GM06990 (cell line): ENCODE measurements at regions not wholly inside any gene's neighbourhood (a gene's known extent, or its start where the extent isn't known, plus 50 kb on each side); places are given as distances from the start of the nearest gene placed in this dataset.

ENCODE experiments used
- DNase-seq: peaks from one replicate; pipeline ENCODE4 v3.0.0-alpha.2; 2011; ENCODE audit not compliant: insufficient read length; ENCODE audit errors: extremely low read depth
- H3K27me3 ChIP-seq: replicated peaks from 2 replicates; pipeline ENCODE4 v1.6.0; 2011; ENCODE audit warnings: low read length; ENCODE audit not compliant: control insufficient read depth, insufficient read depth
- H3K36me3 ChIP-seq: 2 replicates; pipeline ENCODE4 v1.5.1; 2011; ENCODE audit warnings: low read length; ENCODE audit not compliant: control insufficient read depth, insufficient read depth
- H3K4me3 ChIP-seq: replicated peaks from 2 replicates; pipeline ENCODE4 v1.5.1; 2011; ENCODE audit warnings: low read depth, mild to moderate bottlenecking, control low read depth, low read length
- CTCF ChIP-seq: IDR thresholded peaks from 2 replicates; pipeline ENCODE4 v1.5.1; 2011; ENCODE audit warnings: low read length, control low read depth, mild to moderate bottlenecking, inconsistent platforms; ENCODE audit not compliant: insufficient read depth, poor library complexity, severe bottlenecking

GRCh38 chr12:93079976-93080375 lies 150.9 kb upstream of the EEA1 start:
- no peaks in the 10 kb centered on the region for H3K36me3 ChIP-seq
- no peak for DNase-seq
- no peak overlapping the region for H3K4me3 ChIP-seq
- no peaks in the 10 kb centered on the region for H3K27me3 ChIP-seq
- TF ChIP-seq CTCF: no peak

GRCh38 chr12:93080452-93080851 lies 151.4 kb upstream of the EEA1 start:
- H3K4me3 ChIP-seq: no peak overlapping the region
- DNase-seq: no peak
- no peak for TF ChIP-seq CTCF
- H3K27me3 ChIP-seq: no peaks in the 10 kb centered on the region
- no peaks in the 10 kb centered on the region for H3K36me3 ChIP-seq

- no peak for TF ChIP-seq CTCF
- DNase-seq: no peak
- Histone ChIP-seq H3K27me3 (no peaks in the 10 kb centered on the region), H3K36me3 (no peaks in the 10 kb centered on the region), H3K4me3 (no peak overlapping the region)
These were observed 152.1 kb upstream of the EEA1 start for GRCh38 chr12:93080994-93081809.

- no peaks in the 10 kb centered on the region for H3K36me3 ChIP-seq
- no peak for TF ChIP-seq CTCF
- no peak for DNase-seq
- no peak overlapping the region for H3K4me3 ChIP-seq
- H3K27me3 ChIP-seq: no peaks in the 10 kb centered on the region
These were observed 152.7 kb upstream of the EEA1 start for GRCh38 chr12:93081810-93082165.

GRCh38 chr12:93085383-93086287 lies 156.5 kb upstream of the EEA1 start:
- Histone ChIP-seq H3K36me3 (no peaks in the 10 kb centered on the region), H3K27me3 (no peaks in the 10 kb centered on the region), H3K4me3 (no peak overlapping the region)
- DNase-seq: no peak
- TF ChIP-seq CTCF: no peak
